SK-N-SH (cell line): ENCODE measurements at regions not wholly inside any gene's neighbourhood (a gene's known extent, or its start where the extent isn't known, plus 50 kb on each side); places are given as distances from the start of the nearest gene placed in this dataset.
"Not testable (repeated sequence)": the region's sequence is repeated elsewhere in the genome, so short reads cannot be mapped to it uniquely, and the experiment has no call there.

ENCODE experiments used
- CTCF ChIA-PET: fragments of 300-600, 350-600 bp; formaldehyde crosslinking; extraction: SDS; loops from one replicate; lab custom pipeline; 2021; lab: Yijun Ruan, JAX
- POLR2A ChIA-PET: fragments of 350-600 bp; sonication (Branson Sonifier 250); formaldehyde crosslinking; extraction: SDS; loops from one replicate; lab custom pipeline; 2020; ENCODE audit warnings: antibody characterized with exemption, inconsistent platforms; lab: Yijun Ruan, JAX
- DNase-seq: peaks from one replicate; pipeline ENCODE4 v3.0.0; 2012
- H2AFZ ChIP-seq: fragments of 200-600 bp; sonication (generic); 2 replicates; pipeline ENCODE4 v1.8.1; 2016; ENCODE audit warnings: antibody characterized with exemption, mild to moderate bottlenecking, low read depth
- H3F3A ChIP-seq: fragments of 200-600 bp; sonication (generic); replicated peaks from 2 replicates; pipeline ENCODE3; 2016; ENCODE audit warnings: antibody characterized with exemption, mild to moderate bottlenecking; ENCODE audit not compliant: insufficient read depth
- H3K27ac ChIP-seq, 2 experiments: fragments of 200-500 bp in 1 of 2; fragments of 200-600 bp in 1 of 2; sonication (Bioruptor generic) in 1 of 2; sonication (generic), shearing (Covaris generic) in 1 of 2; 2 replicates each; pipeline versions ENCODE4 v1.5.1 to v1.6.1; 2014 to 2016; ENCODE audit warnings: low read depth in 2 of 2, inconsistent platforms in 1 of 2, low read length in 1 of 2, mild to moderate bottlenecking in 1 of 2, mixed read lengths in 1 of 2
- H3K27me3 ChIP-seq: fragments of 200-600 bp; sonication (generic), shearing (Covaris generic); 2 replicates; pipeline ENCODE4 v1.6.1; 2016; ENCODE audit warnings: mixed run types; ENCODE audit not compliant: insufficient read depth
- H3K36me3 ChIP-seq, 2 experiments: fragments of 200-500 bp in 1 of 2; fragments of 200-600 bp in 1 of 2; sonication (Bioruptor generic) in 1 of 2; sonication (generic) in 1 of 2; replicated peaks in 1 of 2; 2 replicates each; pipeline versions ENCODE3 to v1.5.1; 2014 to 2016; ENCODE audit warnings: low read length in 1 of 2, mild to moderate bottlenecking in 1 of 2; ENCODE audit not compliant: insufficient read depth in 2 of 2, control insufficient read depth in 1 of 2
- H3K4me1 ChIP-seq, 2 experiments: fragments of 200-500 bp in 1 of 2; fragments of 200-600 bp in 1 of 2; sonication (Bioruptor generic) in 1 of 2; sonication (generic), shearing (Covaris generic) in 1 of 2; 2 replicates each; pipeline versions ENCODE4 v1.5.1 to v1.6.1; 2014 to 2016; ENCODE audit warnings: low read depth in 1 of 2, low read length in 1 of 2, mixed run types in 1 of 2; ENCODE audit not compliant: insufficient read depth in 2 of 2, control insufficient read depth in 1 of 2
- H3K4me2 ChIP-seq: fragments of 200-600 bp; sonication (generic), shearing (Covaris generic); 2 replicates; pipeline ENCODE4 v1.6.1; 2017; ENCODE audit warnings: mixed run types
- H3K4me3 ChIP-seq, 2 experiments: fragments of 200-500 bp in 1 of 2; fragments of 200-600 bp in 1 of 2; sonication (Bioruptor generic) in 1 of 2; sonication (generic), shearing (Covaris generic) in 1 of 2; 2 replicates each; pipeline versions ENCODE4 v1.5.1 to v1.8.1; 2014 to 2016; ENCODE audit warnings: low read depth in 2 of 2, inconsistent platforms in 1 of 2, low read length in 1 of 2, mild to moderate bottlenecking in 1 of 2, mixed read lengths in 1 of 2, moderate library complexity in 1 of 2
- H3K79me2 ChIP-seq: fragments of 200-600 bp; sonication (generic); 2 replicates; pipeline ENCODE4 v1.8.1; 2017; ENCODE audit warnings: mild to moderate bottlenecking; ENCODE audit not compliant: insufficient read depth
- H3K9ac ChIP-seq: fragments of 200-600 bp; sonication (generic); 2 replicates; pipeline ENCODE4 v1.6.1; 2017; ENCODE audit warnings: mixed run types
- H3K9me2 ChIP-seq: fragments of 200-600 bp; sonication (generic); 2 replicates; pipeline ENCODE4 v1.6.1; 2017; ENCODE audit warnings: mixed run types
- H3K9me3 ChIP-seq: fragments of 200-600 bp; sonication (generic); 2 replicates; pipeline ENCODE4 v1.6.1; 2017; ENCODE audit warnings: mixed run types, mild to moderate bottlenecking, moderate library complexity
- H4K20me1 ChIP-seq: fragments of 200-600 bp; sonication (generic); 2 replicates; pipeline ENCODE4 v1.6.1; 2017; ENCODE audit warnings: mild to moderate bottlenecking, mixed run types; ENCODE audit not compliant: insufficient read depth
- EZH2phosphoT487 ChIP-seq: fragments of 200-600 bp; sonication (generic); IDR thresholded peaks from 2 replicates; pipeline ENCODE4 v1.6.1; 2017; ENCODE audit warnings: low read depth, mixed run types, mild to moderate bottlenecking, antibody characterized with exemption, moderate library complexity, borderline replicate concordance
- FOXM1 ChIP-seq: IDR thresholded peaks from 2 replicates; pipeline ENCODE4 v1.4.0; 2012; ENCODE audit warnings: low read depth, mild to moderate bottlenecking
- GABPA ChIP-seq: IDR thresholded peaks from 2 replicates; pipeline ENCODE4 v1.4.0; 2012; ENCODE audit warnings: low read depth, mild to moderate bottlenecking
- MXI1 ChIP-seq: IDR thresholded peaks from 2 replicates; pipeline ENCODE4 v1.6.1; 2012; ENCODE audit warnings: mild to moderate bottlenecking, low read depth, low read length, improper control_type of control experiment
- NFIC ChIP-seq: IDR thresholded peaks from 2 replicates; pipeline ENCODE4 v1.4.0; 2012; ENCODE audit warnings: borderline replicate concordance
- PBX3 ChIP-seq: IDR thresholded peaks from 2 replicates; pipeline ENCODE4; 2012
- RCOR1 ChIP-seq: fragments of 150-350 bp; IDR thresholded peaks from 2 replicates; pipeline ENCODE4 v1.6.1; 2017; ENCODE audit warnings: antibody characterized with exemption, low read length
- REST ChIP-seq: IDR thresholded peaks from 2 replicates; pipeline ENCODE4 v1.6.1; 2012; ENCODE audit warnings: mild to moderate bottlenecking, low read depth, low read length, moderate library complexity
- RFX5 ChIP-seq: IDR thresholded peaks from 2 replicates; pipeline ENCODE4 v1.6.1; 2012; ENCODE audit warnings: mild to moderate bottlenecking, improper control_type of control experiment, low read length
- RXRA ChIP-seq: IDR thresholded peaks from 2 replicates; pipeline ENCODE4 v1.4.0; 2012; ENCODE audit warnings: low read depth, mild to moderate bottlenecking, borderline replicate concordance
- TCF12 ChIP-seq: IDR thresholded peaks from 2 replicates; pipeline ENCODE4 v1.4.0; 2012
- TEAD4 ChIP-seq: IDR thresholded peaks from 2 replicates; pipeline ENCODE4 v1.4.0; 2012; ENCODE audit warnings: mild to moderate bottlenecking, borderline replicate concordance; ENCODE audit not compliant: insufficient read depth
- USF1 ChIP-seq: IDR thresholded peaks from 2 replicates; pipeline ENCODE4 v1.4.0; 2012; ENCODE audit warnings: low read depth, borderline replicate concordance
- YY1 ChIP-seq: IDR thresholded peaks from 2 replicates; pipeline ENCODE4 v1.4.0; 2012; ENCODE audit warnings: low read depth, mild to moderate bottlenecking
- ZBTB33 ChIP-seq: IDR thresholded peaks from 2 replicates; pipeline ENCODE4 v1.4.0; 2012; ENCODE audit warnings: low read depth, borderline replicate concordance
- WGBS: methylation state at CpG from one replicate; pipeline ENCODE4 v1.1.6; 2017; ENCODE audit warnings: low lambda C conversion rate; 5-methylcytosine and 5-hydroxymethylcytosine counted together

- no peaks in the 10 kb centered on the region for H3K4me1 ChIP-seq
- H3K27ac ChIP-seq, result no peak overlapping the region
- no peaks in the 10 kb centered on the region for H3K27me3 ChIP-seq
- no peaks in the 10 kb centered on the region for H3K79me2 ChIP-seq
- CTCF ChIA-PET, result no interaction called here
- H3K9ac ChIP-seq, result no peak overlapping the region
- no peak for DNase-seq
- H3F3A ChIP-seq, result no peaks in the 10 kb centered on the region
- H3K9me3 ChIP-seq, result no peaks in the 10 kb centered on the region
- POLR2A ChIA-PET, result no interaction called here
- no peak overlapping the region for H3K4me2 ChIP-seq
- H2AFZ ChIP-seq, result no peak overlapping the region
- 74% methylated on average over 1 of the region's 1 CpG for WGBS
- no peak for TF ChIP-seq YY1
- TF ChIP-seq ZBTB33, result no peak
- TF ChIP-seq PBX3, result no peak
- no peak for TF ChIP-seq USF1
- no peak for TF ChIP-seq FOXM1
- no peak for TF ChIP-seq RXRA
- no peak for TF ChIP-seq GABPA
- TF ChIP-seq EZH2phosphoT487, result no peak
- no peak for TF ChIP-seq MXI1
- TF ChIP-seq TCF12, result no peak
- TF ChIP-seq NFIC, result no peak
- no peak for TF ChIP-seq TEAD4
- no peak for TF ChIP-seq REST
- TF ChIP-seq RCOR1, result no peak
- no peak for TF ChIP-seq RFX5
- TF ChIP-seq, all 33 proteins: peak for 0
- Histone ChIP-seq H3K9me2 (no peaks in the 10 kb centered on the region), H3K4me3 (no peak overlapping the region), H3K36me3 (no peaks in the 10 kb centered on the region), H4K20me1 (no peaks in the 10 kb centered on the region)
Observed at GRCh38 chr4:40693946-40694345, 55.8 kb upstream of the NSUN7 start.

GRCh38 chr4:40697476-40697875 lies 52.3 kb upstream of the NSUN7 start:
- H3K9me3 ChIP-seq, H3F3A ChIP-seq, H3K4me2 ChIP-seq, CTCF ChIA-PET, H3K4me1 ChIP-seq, H3K27me3 ChIP-seq, H3K36me3 ChIP-seq, H3K27ac ChIP-seq, H4K20me1 ChIP-seq, POLR2A ChIA-PET, H2AFZ ChIP-seq, H3K9me2 ChIP-seq, DNase-seq, H3K4me3 ChIP-seq, H3K9ac ChIP-seq, H3K79me2 ChIP-seq: not testable (repeated sequence)
- 96% methylated on average over 6 of the region's 6 CpGs for WGBS
